ENCODE measurements at regions not wholly inside any gene's neighbourhood (a gene's known extent, or its start where the extent isn't known, plus 50 kb on each side); places are given as distances from the start of the nearest gene placed in this dataset.

DNA sequence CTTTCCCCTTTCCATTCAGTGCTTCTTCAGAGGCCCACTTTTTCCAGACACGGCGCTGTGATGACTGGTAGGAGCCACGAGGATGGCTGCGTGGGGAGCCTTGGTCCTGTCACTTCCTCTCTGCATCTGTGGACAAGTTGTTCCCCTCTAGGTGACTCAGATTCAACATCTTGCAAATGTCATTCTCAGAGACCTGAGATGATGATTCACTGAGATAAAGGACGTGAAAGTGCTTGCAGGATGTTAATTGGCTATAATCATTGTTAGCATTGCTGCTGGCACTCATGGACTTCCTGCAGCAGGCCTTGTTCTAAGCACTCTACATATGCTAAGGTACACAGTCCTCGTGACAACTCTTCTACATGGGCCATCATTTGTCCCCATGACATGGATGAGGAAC lies 489.8 kb upstream of the ZMIZ1 start:
- TF ChIP-seq, protein P1, sequence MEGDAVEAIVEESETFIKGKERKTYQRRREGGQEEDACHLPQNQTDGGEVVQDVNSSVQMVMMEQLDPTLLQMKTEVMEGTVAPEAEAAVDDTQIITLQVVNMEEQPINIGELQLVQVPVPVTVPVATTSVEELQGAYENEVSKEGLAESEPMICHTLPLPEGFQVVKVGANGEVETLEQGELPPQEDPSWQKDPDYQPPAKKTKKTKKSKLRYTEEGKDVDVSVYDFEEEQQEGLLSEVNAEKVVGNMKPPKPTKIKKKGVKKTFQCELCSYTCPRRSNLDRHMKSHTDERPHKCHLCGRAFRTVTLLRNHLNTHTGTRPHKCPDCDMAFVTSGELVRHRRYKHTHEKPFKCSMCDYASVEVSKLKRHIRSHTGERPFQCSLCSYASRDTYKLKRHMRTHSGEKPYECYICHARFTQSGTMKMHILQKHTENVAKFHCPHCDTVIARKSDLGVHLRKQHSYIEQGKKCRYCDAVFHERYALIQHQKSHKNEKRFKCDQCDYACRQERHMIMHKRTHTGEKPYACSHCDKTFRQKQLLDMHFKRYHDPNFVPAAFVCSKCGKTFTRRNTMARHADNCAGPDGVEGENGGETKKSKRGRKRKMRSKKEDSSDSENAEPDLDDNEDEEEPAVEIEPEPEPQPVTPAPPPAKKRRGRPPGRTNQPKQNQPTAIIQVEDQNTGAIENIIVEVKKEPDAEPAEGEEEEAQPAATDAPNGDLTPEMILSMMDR (conservative IDR thresholded peaks at IDR 0.05) = no peak
- TF ChIP-seq EZH2 (IDR thresholded peaks at IDR 0.05; ENCODE audit: low read depth) = no peak

Data from PC-9 (cell line).